HG03354 (cell line): ENCODE measurements at regions not wholly inside any gene's neighbourhood (a gene's known extent, or its start where the extent isn't known, plus 50 kb on each side); places are given as distances from the start of the nearest gene placed in this dataset.

Experiments used
- ATAC-seq: cut with Tn5 transposase; IDR thresholded peaks from one replicate; pipeline ENCODE4 v1.9.1; 2021; ENCODE audit warnings: mild to moderate bottlenecking; ENCODE audit not compliant: unreplicated experiment, poor library complexity, severe bottlenecking

DNA sequence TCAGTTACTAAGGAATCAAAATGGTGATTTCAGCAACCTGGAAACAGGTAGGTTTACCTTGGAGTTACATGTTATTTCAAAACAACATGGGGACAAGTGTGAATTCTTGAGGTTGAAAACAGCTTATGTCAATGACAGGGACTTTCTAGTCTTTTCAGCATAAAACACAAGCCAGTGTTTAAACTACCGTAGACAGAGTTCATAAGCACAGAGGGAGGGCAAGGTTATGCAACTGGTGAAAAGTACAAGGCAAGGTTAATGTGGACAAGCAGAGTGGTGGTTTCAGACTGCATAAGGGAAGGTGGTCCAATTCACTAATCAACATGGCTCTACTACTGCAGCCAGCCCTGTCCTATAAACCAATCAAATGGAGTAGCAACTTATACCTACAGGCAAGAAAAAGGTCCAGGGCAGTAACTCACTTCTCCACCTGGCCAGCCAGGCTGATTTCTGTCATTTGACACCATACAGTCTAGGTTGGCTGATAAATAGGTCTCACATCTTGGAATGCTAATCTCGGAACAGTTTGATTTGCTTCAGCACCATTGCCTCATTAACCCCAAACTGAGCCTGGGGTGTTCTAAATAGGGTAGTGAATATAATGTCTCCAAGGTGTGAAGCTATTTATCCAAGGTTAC, 250.3 kb upstream of the PROX1 start:
- ATAC-seq, result no peak

DNA sequence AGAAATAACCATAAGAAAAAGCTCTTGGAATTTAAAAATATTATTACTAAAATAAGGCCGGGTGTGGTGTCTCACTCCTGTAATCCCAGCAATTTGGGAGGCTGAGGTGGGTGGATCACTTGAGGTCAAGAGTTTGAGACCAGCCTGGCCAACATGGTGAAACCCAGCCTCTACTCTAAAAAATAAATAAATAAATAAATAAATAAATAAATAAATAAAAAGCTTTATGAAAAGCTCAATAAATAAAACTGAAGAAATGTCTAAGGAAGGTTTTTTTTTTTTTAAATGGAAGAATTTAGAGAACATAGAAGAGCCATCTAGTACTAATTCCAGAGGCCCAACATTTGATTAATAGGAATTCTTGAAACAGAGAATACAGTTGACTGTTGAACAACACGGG, 249.1 kb upstream of the PROX1 start:
- ATAC-seq, result no peak

DNA sequence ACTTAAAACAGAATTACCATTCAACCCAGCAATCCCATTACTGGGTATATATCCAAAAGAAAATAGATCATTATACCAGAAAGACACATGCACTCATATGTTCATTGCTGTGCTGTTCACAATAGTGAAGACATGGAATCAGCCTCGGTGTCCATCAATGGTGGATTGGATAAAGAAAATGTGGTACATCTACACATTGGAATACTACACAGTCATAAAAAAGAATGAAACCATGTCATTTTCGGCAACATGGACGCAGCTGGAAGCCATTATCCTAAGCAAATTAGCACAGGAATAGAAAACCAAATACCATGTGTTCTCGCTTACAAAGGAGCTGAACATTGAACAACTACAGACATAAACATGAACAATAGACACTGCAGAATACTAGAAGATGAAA, 244.8 kb upstream of the PROX1 start:
- no peak for ATAC-seq

DNA sequence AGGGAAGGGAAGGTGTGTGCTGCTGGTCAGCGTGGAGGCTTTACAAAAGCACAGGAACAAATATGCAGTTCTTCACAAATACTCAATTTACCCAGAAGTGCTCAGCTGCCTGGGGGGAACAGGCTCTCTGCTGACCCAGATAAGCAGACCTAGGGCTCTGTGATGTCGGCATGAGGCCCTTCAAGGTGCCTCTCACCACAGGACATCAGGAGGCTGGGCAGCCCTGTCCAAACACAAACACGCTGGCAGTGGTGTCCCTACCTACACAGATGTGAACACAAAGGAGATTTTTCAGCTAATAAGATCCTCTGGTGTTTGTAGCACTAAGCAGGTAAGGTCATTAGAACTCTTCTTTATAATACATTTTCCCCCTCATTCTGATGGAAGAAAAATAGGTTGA, 243.0 kb upstream of the PROX1 start:
- no peak for ATAC-seq

DNA sequence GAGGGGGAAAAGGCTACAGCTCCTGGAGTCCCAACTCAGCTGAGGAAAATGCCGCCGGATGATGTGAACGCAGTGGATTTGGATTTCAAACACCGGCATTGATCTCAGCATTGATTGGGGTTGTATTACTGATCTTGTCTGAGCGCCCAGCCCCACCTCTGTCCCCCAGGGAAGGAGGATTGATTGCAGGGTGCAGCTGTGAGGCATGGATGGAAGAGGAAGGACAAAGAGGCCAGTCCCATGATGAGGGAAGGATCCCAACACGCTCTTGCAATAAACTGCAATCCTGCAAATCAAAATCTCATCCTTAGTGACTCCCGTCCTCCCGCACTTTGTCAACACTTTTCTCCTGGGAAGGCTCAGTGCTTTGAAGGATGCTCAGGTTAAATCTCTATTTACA, 242.3 kb upstream of the PROX1 start:
- no peak for ATAC-seq

DNA sequence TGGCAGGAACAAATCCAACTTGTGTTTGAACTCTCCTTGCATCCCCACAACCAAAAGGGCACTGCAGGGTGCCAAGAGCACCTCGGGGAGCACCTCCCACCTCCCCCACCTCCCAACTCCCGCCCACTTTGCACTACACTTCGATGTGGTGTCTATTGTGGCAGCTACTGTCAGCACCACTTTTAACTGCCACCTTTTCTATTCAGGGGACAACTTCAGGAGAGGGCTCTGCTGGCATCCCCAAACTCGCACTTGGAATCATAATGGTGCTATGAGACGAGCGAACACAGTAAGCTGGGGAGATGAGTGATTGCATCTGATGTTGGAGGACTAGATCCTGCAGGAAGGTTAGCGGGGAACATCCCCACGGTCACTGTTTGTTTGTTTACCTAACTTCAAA, 238.2 kb upstream of the PROX1 start:
- no peak for ATAC-seq

DNA sequence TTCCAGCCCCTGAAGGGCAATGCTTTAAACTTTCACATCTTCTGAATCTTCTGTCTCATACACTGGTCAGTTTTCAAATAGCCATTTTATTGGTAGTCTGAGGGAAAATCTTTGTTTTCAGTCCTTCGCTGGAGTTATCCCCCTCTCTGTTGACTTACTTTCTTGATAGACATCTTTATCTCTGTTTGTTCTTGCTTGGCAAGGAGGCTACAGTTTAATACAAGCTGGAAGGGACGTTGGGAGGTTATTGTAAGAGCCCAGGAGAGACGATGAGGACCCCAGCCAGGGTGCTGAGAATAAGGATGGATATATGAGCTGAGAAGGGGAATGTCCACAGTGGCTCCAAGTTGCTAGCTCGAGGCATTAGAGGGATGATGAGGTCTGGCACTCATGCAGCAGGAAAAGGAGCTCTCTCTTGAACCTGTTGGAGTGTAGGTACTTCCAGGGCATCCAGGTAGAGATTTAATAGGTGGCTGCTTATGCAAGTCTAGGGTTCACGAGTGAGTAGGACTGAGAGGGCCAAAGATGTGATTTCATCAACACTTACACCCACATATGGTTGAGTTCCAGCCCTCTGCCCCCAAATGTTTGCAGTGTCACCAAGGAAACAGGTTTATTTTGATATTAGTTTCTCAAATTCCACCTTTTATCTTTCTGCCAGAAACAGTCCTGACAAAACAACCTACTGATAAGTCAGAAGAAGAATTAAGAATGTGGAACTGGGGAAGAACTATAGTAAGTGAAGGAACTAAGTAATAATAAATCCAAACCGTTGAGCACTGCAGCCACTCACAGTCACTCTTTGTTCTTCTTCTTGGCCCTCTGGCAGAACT, 237.3 kb upstream of the PROX1 start:
- ATAC-seq, result no peak

DNA sequence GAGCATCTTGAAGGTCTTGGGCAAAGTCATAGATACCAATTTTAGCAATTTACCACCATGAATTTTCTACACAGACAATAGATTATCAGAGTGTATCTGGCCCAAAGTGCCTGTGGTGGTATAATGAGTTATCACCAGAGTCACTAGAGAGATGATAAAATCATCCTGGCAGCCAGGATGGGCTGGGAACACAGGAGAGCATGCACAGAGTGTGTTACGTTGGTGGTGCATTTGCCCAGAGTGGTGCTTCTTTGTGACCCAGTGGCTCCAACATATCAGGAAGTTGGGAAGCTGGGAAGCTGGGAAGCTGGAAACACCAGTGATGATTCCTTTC, 236.7 kb upstream of the PROX1 start:
- ATAC-seq, result no peak

DNA sequence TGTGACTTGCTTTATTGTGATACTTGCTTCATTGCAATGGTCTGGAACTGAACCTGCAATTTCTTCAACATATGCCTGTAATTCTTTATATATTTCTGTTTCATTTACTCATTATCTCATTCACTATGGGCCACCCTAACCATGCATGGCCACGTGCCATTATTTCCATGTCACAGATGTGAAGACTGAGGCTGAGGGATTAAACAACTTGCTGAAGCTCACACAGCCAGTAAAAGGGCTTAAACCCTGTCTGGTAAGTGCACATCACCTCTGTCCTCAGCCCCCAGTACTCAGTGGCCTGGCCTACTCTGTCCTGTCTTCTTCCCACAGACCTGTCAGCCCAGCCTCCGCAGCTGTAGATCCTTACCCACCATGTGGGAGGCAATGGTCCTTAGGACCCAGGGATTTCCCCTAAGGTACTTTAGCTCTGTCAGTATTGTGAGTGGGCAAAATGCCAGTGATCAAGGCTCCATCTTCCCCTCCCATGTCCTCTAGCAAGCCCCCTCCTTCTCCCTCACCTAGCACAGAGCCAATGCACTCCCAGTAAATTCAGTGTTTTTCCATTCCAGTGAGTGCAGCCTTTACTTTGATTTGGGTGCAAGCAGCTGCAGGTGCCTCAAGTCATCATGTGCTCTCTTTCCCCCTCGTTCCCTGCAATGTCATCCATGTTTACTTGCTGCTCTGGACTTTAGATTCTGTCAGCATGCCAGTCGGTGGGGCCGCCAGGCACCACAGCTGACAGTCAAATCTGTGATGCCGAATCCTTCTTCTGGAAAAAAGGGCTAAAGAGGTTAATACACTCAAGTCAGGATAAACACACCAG, 228.2 kb upstream of the PROX1 start:
- no peak for ATAC-seq

DNA sequence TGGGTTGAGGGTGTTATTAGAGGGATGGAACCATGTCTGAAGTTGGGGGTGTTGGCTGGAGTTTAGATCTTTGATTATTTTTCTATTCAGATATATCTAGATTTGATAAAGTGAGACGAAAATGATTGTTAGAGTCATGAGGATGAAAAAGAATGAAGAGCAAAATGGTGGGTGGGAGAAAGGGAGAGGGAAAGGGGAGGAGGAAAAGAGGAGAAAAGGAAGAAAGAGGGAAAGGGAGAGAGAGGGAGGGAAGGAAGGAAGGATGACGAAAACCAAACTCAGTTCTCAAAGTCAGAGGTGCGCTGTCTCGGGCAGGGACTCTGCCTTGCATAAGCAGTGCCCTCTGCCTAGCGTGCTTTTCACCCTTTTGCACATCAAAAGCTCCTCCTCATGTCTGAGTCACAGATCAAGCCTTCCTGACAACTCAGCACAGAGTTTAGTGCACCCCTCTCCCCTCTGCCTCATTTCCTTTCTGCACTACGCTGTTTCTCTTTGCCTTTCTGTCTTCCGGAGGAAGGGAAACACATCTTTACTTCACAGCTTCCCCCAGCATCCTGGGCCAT, 225.8 kb upstream of the PROX1 start:
- ATAC-seq, result no peak

DNA sequence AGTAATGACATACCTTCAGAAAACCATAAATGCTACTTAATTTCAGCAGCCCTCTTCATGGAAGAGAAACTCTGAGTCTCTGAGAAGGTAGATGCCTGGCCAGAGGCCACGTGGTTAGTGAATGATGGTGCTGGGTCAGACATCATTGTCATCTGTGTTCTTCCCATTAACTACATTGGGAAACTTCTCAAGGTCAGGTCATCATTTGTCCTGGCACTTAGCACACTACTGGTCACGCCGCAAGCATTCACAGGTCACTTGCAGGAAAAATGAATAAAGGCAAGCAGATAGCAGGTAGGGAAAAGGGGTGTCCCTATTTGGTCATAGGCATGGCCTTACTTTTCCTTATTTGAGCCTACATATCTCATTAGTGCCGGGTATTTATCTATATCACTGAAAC, 220.1 kb upstream of the PROX1 start:
- no peak for ATAC-seq

DNA sequence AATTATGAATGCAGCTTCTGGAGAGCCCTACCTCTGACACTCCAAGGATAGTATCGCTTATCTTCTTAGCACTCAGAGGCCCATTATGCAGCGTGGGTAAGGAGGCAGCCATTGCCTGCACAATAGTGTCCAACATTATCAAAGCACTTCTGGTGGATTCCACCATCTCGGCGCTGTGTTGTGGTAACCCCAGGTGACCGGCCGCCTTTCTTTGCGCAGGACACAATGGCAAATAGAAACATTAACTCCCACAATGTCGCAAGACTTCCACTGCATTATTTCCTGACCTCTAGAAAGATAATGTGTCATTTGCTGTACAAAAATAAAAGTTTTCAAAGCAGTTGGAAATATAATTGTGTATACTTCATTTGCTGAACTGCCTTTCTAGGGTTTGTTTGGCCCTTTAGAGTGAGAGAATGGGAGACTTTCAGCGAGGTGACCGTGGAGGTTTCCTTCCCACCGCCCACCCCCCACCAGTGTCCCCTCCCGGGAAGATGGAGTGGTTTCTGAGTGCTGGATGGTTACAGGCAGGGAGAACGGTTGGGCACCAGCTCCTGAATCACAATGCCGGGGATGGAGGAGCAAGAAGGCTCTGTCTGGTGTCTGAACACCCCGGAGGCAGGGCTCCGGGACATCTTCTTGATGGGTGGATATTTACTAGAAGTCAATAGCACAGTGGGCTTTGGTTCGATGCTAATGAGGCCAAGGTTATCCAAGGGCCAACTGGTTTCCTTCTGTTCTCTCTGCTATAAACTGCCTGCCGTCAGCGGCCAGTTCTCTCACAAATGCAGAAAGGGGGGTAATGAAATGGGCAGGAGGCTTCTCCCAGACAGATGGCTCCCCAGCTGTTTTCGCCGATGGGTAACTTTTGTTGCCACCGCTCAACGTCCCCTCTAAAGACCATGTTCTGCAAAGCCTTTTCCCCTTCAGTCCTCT, 215.4 kb upstream of the PROX1 start:
- no peak for ATAC-seq

DNA sequence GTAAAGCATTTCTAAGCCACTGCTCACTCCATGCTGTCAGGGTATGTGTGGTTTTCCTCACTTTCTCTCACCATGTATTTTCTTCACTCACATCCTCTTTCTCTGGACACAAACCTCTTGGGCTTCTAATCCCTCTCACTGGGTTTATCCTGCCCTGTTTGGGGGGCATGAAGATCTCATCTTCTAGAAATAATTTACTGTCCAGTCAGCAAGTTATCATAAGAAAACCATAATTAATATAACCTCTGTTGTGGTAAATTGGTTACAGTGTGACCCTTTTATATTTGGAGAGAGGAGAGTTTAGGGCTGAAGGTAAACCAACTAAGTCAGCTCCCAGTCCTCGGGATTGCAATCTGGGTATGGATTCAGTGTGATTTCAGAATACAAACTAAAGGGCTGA, 213.8 kb upstream of the PROX1 start:
- no peak for ATAC-seq

DNA sequence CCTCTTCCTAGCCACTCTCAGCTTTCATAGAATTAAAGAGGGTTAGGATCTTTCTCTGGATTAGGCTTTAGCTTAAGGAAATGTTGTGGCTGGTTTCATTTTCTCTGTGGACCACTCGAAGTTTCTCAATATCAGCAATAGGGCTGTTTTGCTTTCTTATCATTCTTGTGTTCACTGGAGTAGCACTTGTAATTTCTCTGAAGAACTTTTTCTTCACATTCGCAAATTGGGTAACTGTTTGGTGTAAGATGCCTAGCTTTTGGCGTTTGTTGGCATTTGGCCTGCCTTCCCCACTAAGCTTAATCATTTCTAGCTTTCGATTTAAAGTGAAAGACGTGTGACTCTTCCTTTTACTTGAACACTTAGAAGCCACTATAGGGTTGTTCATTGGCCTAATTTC, 210.8 kb upstream of the PROX1 start:
- no peak for ATAC-seq

DNA sequence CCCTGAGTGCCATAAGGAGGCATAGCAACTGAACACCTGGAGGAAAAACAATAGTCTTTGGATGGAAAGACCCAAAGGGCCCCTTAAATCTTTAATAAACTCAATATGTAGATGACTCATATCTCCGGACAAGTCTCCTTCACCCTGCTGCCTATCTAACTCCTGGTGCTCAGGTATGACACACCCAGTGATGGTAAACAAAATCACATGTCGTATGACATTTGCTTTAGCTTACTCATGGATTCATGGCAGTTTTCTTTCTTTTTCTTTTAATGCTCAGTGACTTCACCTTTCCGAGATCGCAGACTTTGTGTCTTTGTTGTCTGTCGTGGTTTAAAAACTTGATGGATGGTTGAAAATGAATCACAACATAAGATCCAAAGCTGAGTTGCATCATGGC, 208.5 kb upstream of the PROX1 start:
- ATAC-seq, result no peak

DNA sequence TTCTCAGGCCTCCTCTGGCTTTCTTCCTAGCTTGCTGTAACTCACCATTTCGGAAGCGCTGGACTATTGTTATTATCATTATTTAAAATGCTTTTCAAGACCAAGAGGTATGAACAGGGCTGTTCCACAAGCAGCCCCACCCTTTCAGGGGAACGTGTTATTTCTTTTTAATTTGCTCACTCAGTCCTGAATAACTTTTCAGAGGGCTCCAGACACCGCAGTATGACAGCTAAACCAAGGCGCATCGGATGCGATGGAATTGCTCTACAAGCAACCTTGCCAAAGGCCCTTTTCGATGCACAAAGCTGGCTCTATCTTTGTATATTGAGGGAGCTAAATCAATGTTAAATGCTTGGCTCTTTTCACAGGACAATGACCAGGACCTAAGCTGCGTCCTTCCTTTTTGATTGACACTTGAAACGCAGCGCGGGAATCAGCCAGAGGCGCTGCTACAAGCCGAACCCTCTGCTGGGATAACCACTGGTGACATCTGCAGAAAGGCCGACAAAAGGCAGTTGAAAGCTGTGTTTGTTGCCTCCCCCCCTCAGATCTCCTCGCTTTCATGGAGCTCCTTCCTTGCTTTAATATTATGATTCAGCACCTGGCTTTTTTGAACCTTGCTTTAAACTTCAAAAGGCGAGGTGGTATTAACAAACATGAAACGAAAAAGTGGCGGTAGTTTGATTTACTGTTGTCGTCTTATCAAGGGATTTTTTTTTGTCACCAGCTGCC, 204.7 kb upstream of the PROX1 start:
- no peak for ATAC-seq

DNA sequence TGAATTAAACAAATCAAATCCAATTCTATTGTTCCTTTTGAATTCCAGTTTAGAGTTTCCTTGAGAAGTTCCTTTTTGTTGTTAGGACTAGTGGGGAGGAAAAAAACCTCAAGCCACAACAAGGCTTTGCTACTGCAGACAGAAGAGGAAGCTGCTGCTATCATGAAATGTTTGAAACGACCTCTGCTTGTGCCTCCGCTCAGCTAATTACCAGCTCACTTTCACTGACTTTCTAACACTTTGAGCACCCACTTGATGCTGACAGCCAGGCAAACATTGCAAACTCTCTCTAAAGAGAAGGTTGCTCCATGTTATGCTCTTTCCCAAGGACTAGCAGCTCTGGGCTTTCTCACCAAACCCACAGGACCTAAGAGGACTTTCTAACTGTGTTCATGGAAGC, 203.9 kb upstream of the PROX1 start:
- no peak for ATAC-seq

DNA sequence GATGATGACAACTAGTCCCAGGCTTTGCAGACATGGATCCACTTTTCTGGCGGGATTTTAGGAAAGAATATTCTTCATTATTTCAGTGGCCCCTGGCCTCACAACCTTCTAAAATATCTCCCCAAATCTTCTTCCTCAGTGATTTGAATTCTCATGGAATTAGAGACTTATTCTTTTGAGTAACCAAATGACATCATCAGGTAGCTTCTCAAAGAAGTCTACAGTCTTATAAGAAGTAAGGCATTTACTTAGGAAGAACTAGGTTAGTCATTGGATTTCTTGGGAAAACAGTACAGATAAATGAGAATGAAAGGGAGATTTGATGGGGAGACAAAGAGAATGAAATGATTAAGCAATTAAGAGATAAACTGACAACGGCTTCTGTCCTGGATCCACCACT, 201.1 kb upstream of the PROX1 start:
- ATAC-seq, result no peak

DNA sequence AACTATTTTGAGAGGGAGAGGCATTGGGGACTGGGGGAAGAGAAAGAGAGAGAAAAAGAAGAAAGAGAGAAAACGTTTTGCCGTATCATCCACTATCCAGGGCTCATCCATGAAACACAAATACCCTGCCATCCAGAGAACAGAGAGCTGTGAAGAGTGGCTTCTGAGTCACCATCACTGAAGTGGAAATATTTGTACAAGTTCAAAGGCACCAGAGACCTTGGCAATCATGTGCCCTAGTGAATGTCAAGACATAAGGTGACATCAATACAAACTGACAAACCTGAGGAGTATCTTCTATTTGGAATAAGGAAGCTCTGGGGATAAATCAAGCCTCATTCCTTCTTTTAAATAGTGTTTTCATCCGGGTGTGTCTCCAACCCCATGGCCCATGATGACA, 197.2 kb upstream of the PROX1 start:
- ATAC-seq, result no peak
